ENCODE measurements at regions not wholly inside any gene's neighbourhood (a gene's known extent, or its start where the extent isn't known, plus 50 kb on each side); places are given as distances from the start of the nearest gene placed in this dataset.

DNA sequence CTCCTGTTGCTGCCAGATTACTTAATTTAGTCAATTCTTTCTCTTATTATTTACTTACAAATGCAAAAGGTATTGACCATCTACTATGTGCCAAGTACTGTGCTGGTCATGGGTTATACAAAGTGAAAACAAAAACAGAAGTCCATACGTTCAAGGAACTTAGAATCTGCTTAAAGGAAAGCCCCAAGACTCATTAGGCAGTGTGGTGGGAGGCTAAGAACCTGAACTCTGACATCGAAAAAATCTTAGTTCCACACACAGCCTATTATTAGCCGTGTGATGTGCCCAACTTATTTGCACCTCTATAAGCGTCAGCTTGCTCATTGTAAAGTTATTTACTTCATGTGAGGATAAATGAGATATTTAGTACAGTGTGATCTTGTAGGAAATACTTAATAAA is 227.4 kb upstream of the SORCS1 start:
- TF ChIP-seq CTCF (IDR thresholded peaks at IDR 0.05; ENCODE audit: unreplicated experiment) = no peak
- H3K9me3 Mint-ChIP-seq (ENCODE audit: unreplicated experiment) = no peaks in the 10 kb centered on the region
- H3K27me3 Mint-ChIP-seq (ENCODE audit: unreplicated experiment) = no peaks in the 10 kb centered on the region
- H3K27ac Mint-ChIP-seq (ENCODE audit: unreplicated experiment) = no peak overlapping the region
- DNase-seq (ENCODE audit: low spot score) = no peak
- no peak overlapping the region for H3K4me3 Mint-ChIP-seq (ENCODE audit: unreplicated experiment)
- H3K36me3 Mint-ChIP-seq (ENCODE audit: low read depth, unreplicated experiment) = no peaks in the 10 kb centered on the region
- H3K4me1 Mint-ChIP-seq (ENCODE audit: unreplicated experiment) = no peaks in the 10 kb centered on the region

- no peaks in the 10 kb centered on the region for H3K4me1 Mint-ChIP-seq (ENCODE audit: unreplicated experiment)
- no peak for DNase-seq (ENCODE audit: low spot score)
- no peak overlapping the region for H3K27ac Mint-ChIP-seq (ENCODE audit: unreplicated experiment)
- no peaks in the 10 kb centered on the region for H3K27me3 Mint-ChIP-seq (ENCODE audit: unreplicated experiment)
- TF ChIP-seq CTCF (IDR thresholded peaks at IDR 0.05; ENCODE audit: unreplicated experiment) = no peak
- H3K4me3 Mint-ChIP-seq (ENCODE audit: unreplicated experiment) = no peak overlapping the region
- H3K36me3 Mint-ChIP-seq (ENCODE audit: low read depth, unreplicated experiment) = no peaks in the 10 kb centered on the region
- no peaks in the 10 kb centered on the region for H3K9me3 Mint-ChIP-seq (ENCODE audit: unreplicated experiment)
Measured at GRCh38 chr10:107390563-107390962, 226.1 kb upstream of the SORCS1 start.

DNA sequence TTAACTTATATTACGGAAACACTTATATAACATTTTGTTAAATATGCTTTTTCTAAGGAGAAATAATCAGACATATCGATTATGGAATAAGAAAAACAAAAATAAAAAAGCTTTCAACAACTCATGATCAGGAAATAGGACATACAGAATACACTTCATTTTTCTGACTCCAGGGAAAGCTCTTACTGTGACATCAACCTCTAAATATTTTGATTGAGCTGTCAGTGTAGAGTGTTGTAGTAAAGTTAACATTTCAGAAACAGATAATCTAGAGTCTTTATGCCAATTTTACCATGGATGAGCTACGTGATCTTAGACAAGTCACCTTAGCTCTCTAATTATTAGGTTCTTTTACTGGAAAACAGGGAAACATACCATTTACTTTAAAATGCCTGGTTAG is 218.9 kb upstream of the SORCS1 start:
- Mint-ChIP-seq H3K4me1 (ENCODE audit: unreplicated experiment) (peaks cover 9% of the 10 kb centered on the region), H3K9me3 (ENCODE audit: unreplicated experiment) (no peaks in the 10 kb centered on the region), H3K27ac (ENCODE audit: unreplicated experiment) (no peak overlapping the region), H3K36me3 (ENCODE audit: low read depth, unreplicated experiment) (no peaks in the 10 kb centered on the region), H3K4me3 (ENCODE audit: unreplicated experiment) (no peak overlapping the region), H3K27me3 (ENCODE audit: unreplicated experiment) (peaks cover 2% of the 10 kb centered on the region)
- no peak for TF ChIP-seq CTCF (IDR thresholded peaks at IDR 0.05; ENCODE audit: unreplicated experiment)
- no peak for DNase-seq (ENCODE audit: low spot score)

DNA sequence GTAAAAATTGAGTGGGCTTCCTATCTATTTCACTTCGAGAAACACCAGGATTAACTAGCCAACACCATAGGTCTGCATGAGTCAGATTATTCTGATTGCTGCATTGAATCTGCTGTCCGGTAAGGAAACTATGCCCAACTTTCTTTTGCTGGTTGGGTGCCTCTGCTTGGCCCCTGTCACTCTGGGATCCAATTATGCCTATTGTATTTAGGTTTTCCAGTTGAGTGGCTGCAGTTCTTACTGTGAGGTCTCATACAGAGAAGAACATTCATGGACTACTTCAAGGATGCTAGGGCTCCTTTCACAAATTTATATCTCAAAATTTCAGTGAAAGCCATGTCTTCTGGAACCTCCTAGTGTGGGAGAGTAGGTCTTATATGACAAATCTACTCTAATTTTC is 215.1 kb upstream of the SORCS1 start:
- Mint-ChIP-seq H3K4me1 (ENCODE audit: unreplicated experiment) (peaks cover 9% of the 10 kb centered on the region), H3K27ac (ENCODE audit: unreplicated experiment) (no peak overlapping the region), H3K4me3 (ENCODE audit: unreplicated experiment) (no peak overlapping the region), H3K27me3 (ENCODE audit: unreplicated experiment) (peaks cover 2% of the 10 kb centered on the region), H3K36me3 (ENCODE audit: low read depth, unreplicated experiment) (no peaks in the 10 kb centered on the region), H3K9me3 (ENCODE audit: unreplicated experiment) (no peaks in the 10 kb centered on the region)
- no peak for DNase-seq (ENCODE audit: low spot score)
- TF ChIP-seq CTCF (IDR thresholded peaks at IDR 0.05; ENCODE audit: unreplicated experiment) = no peak

GRCh38 chr10:107371801-107372200 is 207.3 kb upstream of the SORCS1 start:
- H3K4me1 Mint-ChIP-seq (ENCODE audit: unreplicated experiment) = no peaks in the 10 kb centered on the region
- DNase-seq (ENCODE audit: low spot score) = no peak
- no peaks in the 10 kb centered on the region for H3K27me3 Mint-ChIP-seq (ENCODE audit: unreplicated experiment)
- no peaks in the 10 kb centered on the region for H3K36me3 Mint-ChIP-seq (ENCODE audit: low read depth, unreplicated experiment)
- H3K27ac Mint-ChIP-seq (ENCODE audit: unreplicated experiment) = no peak overlapping the region
- TF ChIP-seq CTCF (IDR thresholded peaks at IDR 0.05; ENCODE audit: unreplicated experiment) = no peak
- no peak overlapping the region for H3K4me3 Mint-ChIP-seq (ENCODE audit: unreplicated experiment)
- H3K9me3 Mint-ChIP-seq (ENCODE audit: unreplicated experiment) = no peaks in the 10 kb centered on the region

Data from endothelial cell (in vitro differentiated cells).